ENCODE measurements at regions not wholly inside any gene's neighbourhood (a gene's known extent, or its start where the extent isn't known, plus 50 kb on each side); places are given as distances from the start of the nearest gene placed in this dataset.
A peak's percentile ranks its signal among the peaks of the same experiment; 100 is the strongest.
"Not testable (repeated sequence)": the region's sequence is repeated elsewhere in the genome, so short reads cannot be mapped to it uniquely, and the experiment has no call there.

DNA sequence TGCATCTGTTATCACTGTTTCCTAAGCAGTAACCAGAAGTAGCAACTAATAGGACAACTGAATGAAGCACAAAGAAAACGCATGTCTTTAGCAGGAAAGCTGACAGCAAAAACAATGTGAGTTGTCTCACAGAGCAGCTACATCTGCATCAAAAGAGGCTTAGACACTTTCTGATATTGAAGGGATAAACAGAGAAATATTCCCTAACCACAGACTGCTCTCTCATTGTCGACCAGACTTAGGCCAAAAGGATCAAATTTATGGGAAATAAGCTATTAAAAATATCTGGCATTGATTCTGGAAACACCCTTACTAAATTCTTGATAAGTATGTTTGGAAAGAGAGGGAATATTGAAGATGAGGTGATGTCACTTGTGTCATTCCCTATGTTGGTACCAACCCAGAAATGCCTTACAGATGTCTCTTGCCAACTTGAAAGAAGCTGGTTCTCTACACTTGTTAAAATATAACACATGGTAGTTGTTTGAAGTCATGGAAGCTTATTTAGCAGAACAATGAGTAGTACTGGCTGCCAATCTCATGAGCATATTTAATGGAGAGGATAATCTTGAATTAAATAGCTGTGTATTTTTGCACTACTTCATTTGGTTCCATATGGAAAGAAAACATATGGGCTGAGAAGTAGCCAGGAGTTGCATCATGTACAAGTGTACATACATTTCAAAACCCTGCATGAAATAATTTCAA, 929.3 kb upstream of the MAN1A1 start:
- Mint-ChIP-seq H3K9me3 (ENCODE audit: unreplicated experiment) (no peaks in the 10 kb centered on the region), H3K27me3 (ENCODE audit: unreplicated experiment) (no peaks in the 10 kb centered on the region), H3K4me3 (ENCODE audit: unreplicated experiment) (no peak overlapping the region), H3K27ac (ENCODE audit: unreplicated experiment) (no peak overlapping the region), H3K4me1 (ENCODE audit: unreplicated experiment) (peaks cover 4% of the 10 kb centered on the region), H3K36me3 (ENCODE audit: low read depth, unreplicated experiment) (no peaks in the 10 kb centered on the region)
- DNase-seq (ENCODE audit: low spot score) = no peak
- TF ChIP-seq CTCF (IDR thresholded peaks at IDR 0.05; ENCODE audit: unreplicated experiment) = no peak

DNA sequence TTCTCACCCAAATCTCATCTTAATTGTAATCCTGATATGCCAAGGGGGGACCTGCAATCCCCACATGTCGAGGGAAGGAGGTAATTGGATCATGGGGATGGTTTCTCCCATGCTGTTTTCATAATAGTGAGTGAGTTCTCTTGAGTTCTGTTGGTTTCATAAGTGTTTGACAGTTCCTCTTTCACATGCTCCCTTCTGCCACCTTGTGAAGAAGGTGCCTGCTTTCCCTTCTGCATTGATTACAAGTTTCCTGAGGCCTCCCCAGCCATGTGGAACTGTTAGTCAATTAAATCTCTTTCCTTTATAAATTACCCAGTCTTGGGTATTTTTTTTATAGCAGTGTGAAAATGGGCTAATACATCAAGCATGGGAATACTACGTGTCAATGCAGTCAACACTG, 925.0 kb upstream of the MAN1A1 start:
- DNase-seq (ENCODE audit: low spot score) = no peak
- H3K9me3 Mint-ChIP-seq (ENCODE audit: unreplicated experiment) = no peaks in the 10 kb centered on the region
- peak overlapping the region; percentile 44 for H3K4me3 Mint-ChIP-seq (ENCODE audit: unreplicated experiment)
- no peaks in the 10 kb centered on the region for H3K27me3 Mint-ChIP-seq (ENCODE audit: unreplicated experiment)
- TF ChIP-seq CTCF (IDR thresholded peaks at IDR 0.05; ENCODE audit: unreplicated experiment) = no peak
- H3K4me1 Mint-ChIP-seq (ENCODE audit: unreplicated experiment) = peaks cover 7% of the 10 kb centered on the region
- no peak overlapping the region for H3K27ac Mint-ChIP-seq (ENCODE audit: unreplicated experiment)
- H3K36me3 Mint-ChIP-seq (ENCODE audit: low read depth, unreplicated experiment) = peaks cover 5% of the 10 kb centered on the region

- Mint-ChIP-seq H3K4me3 (ENCODE audit: unreplicated experiment) (no peak overlapping the region), H3K27me3 (ENCODE audit: unreplicated experiment) (no peaks in the 10 kb centered on the region), H3K27ac (ENCODE audit: unreplicated experiment) (no peak overlapping the region), H3K4me1 (ENCODE audit: unreplicated experiment) (peaks cover 7% of the 10 kb centered on the region), H3K36me3 (ENCODE audit: low read depth, unreplicated experiment) (peaks cover 5% of the 10 kb centered on the region), H3K9me3 (ENCODE audit: unreplicated experiment) (no peaks in the 10 kb centered on the region)
- no peak for TF ChIP-seq CTCF (IDR thresholded peaks at IDR 0.05; ENCODE audit: unreplicated experiment)
- no peak for DNase-seq (ENCODE audit: low spot score)
Observed at GRCh38 chr6:120273411-120273810, 923.9 kb upstream of the MAN1A1 start.

GRCh38 chr6:120272038-120272437, 922.5 kb upstream of the MAN1A1 start:
- H3K9me3 Mint-ChIP-seq (ENCODE audit: unreplicated experiment) = no peaks in the 10 kb centered on the region
- H3K36me3 Mint-ChIP-seq (ENCODE audit: low read depth, unreplicated experiment) = peaks cover 5% of the 10 kb centered on the region
- peaks cover 7% of the 10 kb centered on the region for H3K4me1 Mint-ChIP-seq (ENCODE audit: unreplicated experiment)
- no peak for DNase-seq (ENCODE audit: low spot score)
- H3K4me3 Mint-ChIP-seq (ENCODE audit: unreplicated experiment) = no peak overlapping the region
- TF ChIP-seq CTCF (IDR thresholded peaks at IDR 0.05; ENCODE audit: unreplicated experiment) = no peak
- no peaks in the 10 kb centered on the region for H3K27me3 Mint-ChIP-seq (ENCODE audit: unreplicated experiment)
- no peak overlapping the region for H3K27ac Mint-ChIP-seq (ENCODE audit: unreplicated experiment)

- not testable (repeated sequence) for H3K27me3 Mint-ChIP-seq (ENCODE audit: unreplicated experiment); H3K4me3 Mint-ChIP-seq (ENCODE audit: unreplicated experiment); H3K27ac Mint-ChIP-seq (ENCODE audit: unreplicated experiment); H3K4me1 Mint-ChIP-seq (ENCODE audit: unreplicated experiment); DNase-seq (ENCODE audit: low spot score); H3K36me3 Mint-ChIP-seq (ENCODE audit: low read depth, unreplicated experiment); H3K9me3 Mint-ChIP-seq (ENCODE audit: unreplicated experiment)
Observed at GRCh38 chr6:120268256-120268655, 918.7 kb upstream of the MAN1A1 start.

All from endothelial cell (in vitro differentiated cells).